Thoracic aorta (tissue), 2 donors: ENCODE measurements at regions not wholly inside any gene's neighbourhood (a gene's known extent, or its start where the extent isn't known, plus 50 kb on each side); places are given as distances from the start of the nearest gene placed in this dataset.
"Not testable (repeated sequence)": the region's sequence is repeated elsewhere in the genome, so short reads cannot be mapped to it uniquely, and the experiment has no call there.

Experiments
- ATAC-seq: fragments of 150-250 bp; one replicate; pipeline ENCODE4 v1.8.0; 2017; ENCODE audit warnings: low read depth; ENCODE audit not compliant: insufficient number of reproducible peaks, low FRiP score
- DNase-seq: peaks from one replicate; pipeline ENCODE4 v3.0.0-alpha.2; 2020; ENCODE audit warnings: low spot score
- H3K27ac ChIP-seq, 2 donors: fragments of 200-600 bp; sonication (generic); 1 replicate in 1 of 2; 2 replicates in 1 of 2; pipeline ENCODE4 v1.5.1; 2016; ENCODE audit warnings: mild to moderate bottlenecking in 2 of 2, moderate library complexity in 2 of 2
- H3K27me3 ChIP-seq: fragments of 200-600 bp; sonication (generic); replicated peaks from 2 replicates; pipeline ENCODE4 v1.6.0; 2016; ENCODE audit warnings: mild to moderate bottlenecking; ENCODE audit not compliant: insufficient read depth
- H3K36me3 ChIP-seq: fragments of 200-600 bp; sonication (generic); one replicate; pipeline ENCODE4 v1.5.1; 2016
- H3K4me1 ChIP-seq, 2 donors: fragments of 200-600 bp; sonication (generic); 1 replicate in 1 of 2; 2 replicates in 1 of 2; pipeline versions ENCODE4 v1.5.1 to v1.6.0; 2016; ENCODE audit warnings: low read depth in 2 of 2, mild to moderate bottlenecking in 1 of 2; ENCODE audit not compliant: control insufficient read depth in 1 of 2
- H3K4me3 ChIP-seq: fragments of 200-600 bp; sonication (generic); 2 replicates; pipeline ENCODE4 v1.5.1; 2016; ENCODE audit warnings: mild to moderate bottlenecking
- H3K9me3 ChIP-seq: fragments of 200-600 bp; sonication (generic); 2 replicates; pipeline ENCODE4 v1.5.1; 2016
- CTCF ChIP-seq: fragments of 200-600 bp; sonication (generic); IDR thresholded peaks from one replicate; pipeline ENCODE4 v1.5.1; 2019; ENCODE audit warnings: antibody characterized with exemption

- no peak for ATAC-seq
- H3K4me3 ChIP-seq, result no peak overlapping the region
These were observed 167.4 kb downstream of the FZD1 start for GRCh38 chr7:91431601-91432000.

GRCh38 chr7:91434836-91435235 lies 170.6 kb downstream of the FZD1 start:
- DNase-seq (no peak), ATAC-seq (no peak)
- TF ChIP-seq CTCF, result no peak
- Histone ChIP-seq H3K4me3 (no peak overlapping the region), H3K4me1 (no peaks in the 10 kb centered on the region), H3K36me3 (no peaks in the 10 kb centered on the region), H3K27me3 (no peaks in the 10 kb centered on the region), H3K27ac (no peak overlapping the region), H3K9me3 (no peaks in the 10 kb centered on the region)

More at GRCh38 chr7:91431601-91432000, 167.4 kb downstream of the FZD1 start:
- DNase-seq, result no peak
- Histone ChIP-seq H3K27ac (no peak overlapping the region), H3K36me3 (no peaks in the 10 kb centered on the region), H3K9me3 (no peaks in the 10 kb centered on the region), H3K4me1 (no peaks in the 10 kb centered on the region), H3K27me3 (no peaks in the 10 kb centered on the region)
- TF ChIP-seq CTCF, result no peak

GRCh38 chr7:91435381-91436059 lies 171.3 kb downstream of the FZD1 start:
- H3K9me3 ChIP-seq, result no peaks in the 10 kb centered on the region
- DNase-seq (no peak), ATAC-seq (no peak)
- H3K27ac ChIP-seq, result no peak overlapping the region
- H3K4me1 ChIP-seq, result no peaks in the 10 kb centered on the region
- H3K36me3 ChIP-seq, result no peaks in the 10 kb centered on the region
- H3K4me3 ChIP-seq, result no peak overlapping the region
- no peak for TF ChIP-seq CTCF
- no peaks in the 10 kb centered on the region for H3K27me3 ChIP-seq

- no peak overlapping the region for H3K27ac ChIP-seq
- H3K4me3 ChIP-seq, result no peak overlapping the region
- no peaks in the 10 kb centered on the region for H3K27me3 ChIP-seq
- no peak for ATAC-seq
- H3K36me3 ChIP-seq, result no peaks in the 10 kb centered on the region
- no peak for DNase-seq
- TF ChIP-seq CTCF, result no peak
- H3K4me1 ChIP-seq, result no peaks in the 10 kb centered on the region
- H3K9me3 ChIP-seq, result no peaks in the 10 kb centered on the region
These were observed 172.4 kb downstream of the FZD1 start for GRCh38 chr7:91436655-91437054.

GRCh38 chr7:91440198-91440597 lies 176.0 kb downstream of the FZD1 start:
- not testable (repeated sequence) for ATAC-seq, H3K4me1 ChIP-seq, H3K9me3 ChIP-seq, DNase-seq, H3K27me3 ChIP-seq, H3K36me3 ChIP-seq, H3K4me3 ChIP-seq, H3K27ac ChIP-seq

- ATAC-seq (no peak), DNase-seq (no peak)
- no peaks in the 10 kb centered on the region for H3K9me3 ChIP-seq
- H3K27me3 ChIP-seq, result no peaks in the 10 kb centered on the region
- no peaks in the 10 kb centered on the region for H3K4me1 ChIP-seq
- no peak for TF ChIP-seq CTCF
- H3K36me3 ChIP-seq, result no peaks in the 10 kb centered on the region
- no peak overlapping the region for H3K27ac ChIP-seq
- no peak overlapping the region for H3K4me3 ChIP-seq
These were observed 179.6 kb downstream of the FZD1 start for GRCh38 chr7:91443862-91444261.
